ENCODE measurements at regions not wholly inside any gene's neighbourhood (a gene's known extent, or its start where the extent isn't known, plus 50 kb on each side); places are given as distances from the start of the nearest gene placed in this dataset.
"Not testable (repeated sequence)": the region's sequence is repeated elsewhere in the genome, so short reads cannot be mapped to it uniquely, and the experiment has no call there.

DNA sequence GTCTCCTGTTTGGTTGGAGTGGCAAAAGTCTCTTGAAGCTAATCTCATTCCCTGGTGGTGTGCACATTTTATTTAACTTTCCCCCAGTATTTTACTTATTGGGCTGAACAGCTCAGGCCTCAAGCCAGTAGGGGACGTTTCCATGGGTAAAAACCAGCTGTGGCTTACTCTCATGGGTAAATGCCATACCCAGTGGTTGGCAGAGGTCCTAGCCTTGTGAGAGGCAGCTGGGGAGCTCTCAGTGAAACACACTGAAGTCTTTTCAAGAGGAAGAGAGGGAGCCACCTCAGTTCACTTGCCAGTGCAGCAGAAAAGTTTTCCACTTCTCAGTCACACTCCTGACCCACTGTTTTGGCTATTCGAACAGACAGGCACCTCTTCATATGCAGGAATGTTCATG, 1964.2 kb downstream of the ARAP2 start:
- no peaks in the 10 kb centered on the region for H3K27me3 Mint-ChIP-seq
- no peaks in the 10 kb centered on the region for H3K4me1 Mint-ChIP-seq
- no peaks in the 10 kb centered on the region for H3K36me3 Mint-ChIP-seq
- no peak overlapping the region for H3K4me3 Mint-ChIP-seq
- peaks cover 6% of the 10 kb centered on the region for H3K9me3 Mint-ChIP-seq
- no peak for DNase-seq
- H3K27ac Mint-ChIP-seq: no peak overlapping the region

GRCh38 chr4:34281826-34282225, 1962.5 kb downstream of the ARAP2 start:
- H3K4me3 Mint-ChIP-seq: no peak overlapping the region
- no peaks in the 10 kb centered on the region for H3K4me1 Mint-ChIP-seq

GRCh38 chr4:34289489-34289888, 1954.8 kb downstream of the ARAP2 start:
- Mint-ChIP-seq H3K4me1 (no peaks in the 10 kb centered on the region), H3K9me3 (peaks cover 4% of the 10 kb centered on the region), H3K27me3 (no peaks in the 10 kb centered on the region), H3K27ac (no peak overlapping the region), H3K36me3 (no peaks in the 10 kb centered on the region), H3K4me3 (no peak overlapping the region)
- DNase-seq: no peak

More at GRCh38 chr4:34281826-34282225, 1962.5 kb downstream of the ARAP2 start:
- no peak for DNase-seq
- H3K36me3 Mint-ChIP-seq: no peaks in the 10 kb centered on the region
- H3K9me3 Mint-ChIP-seq: peaks cover 7% of the 10 kb centered on the region
- H3K27ac Mint-ChIP-seq: no peak overlapping the region
- no peaks in the 10 kb centered on the region for H3K27me3 Mint-ChIP-seq

- Mint-ChIP-seq H3K4me3 (no peak overlapping the region), H3K27me3 (no peaks in the 10 kb centered on the region), H3K4me1 (no peaks in the 10 kb centered on the region), H3K27ac (no peak overlapping the region), H3K36me3 (no peaks in the 10 kb centered on the region), H3K9me3 (peaks cover 4% of the 10 kb centered on the region)
- DNase-seq: no peak
These were observed 1954.4 kb downstream of the ARAP2 start for GRCh38 chr4:34289962-34290361.

DNA sequence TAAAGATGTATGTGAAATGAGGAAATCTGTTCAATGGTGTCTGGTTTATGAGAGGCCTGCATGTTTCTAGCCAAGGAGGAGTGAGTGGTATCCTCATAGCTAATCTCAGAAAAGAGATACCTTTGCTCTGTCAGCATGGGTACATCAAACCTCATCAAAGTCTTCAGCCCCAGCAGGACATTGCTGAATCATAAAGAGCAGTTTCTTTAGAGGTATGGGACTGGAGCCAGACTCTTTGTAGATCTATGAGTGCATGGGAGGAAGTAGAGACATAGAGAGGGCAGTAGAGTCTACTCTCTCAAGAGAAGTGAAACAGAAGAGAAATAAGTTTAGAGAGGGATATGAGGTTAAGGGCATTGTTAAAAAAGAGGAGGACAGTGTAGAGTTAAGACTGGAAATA, 1950.9 kb downstream of the ARAP2 start:
- H3K27me3 Mint-ChIP-seq: no peaks in the 10 kb centered on the region
- no peak overlapping the region for H3K27ac Mint-ChIP-seq

GRCh38 chr4:34309383-34309906, 1934.9 kb downstream of the ARAP2 start:
- DNase-seq: no peak
- H3K9me3 Mint-ChIP-seq: peaks cover 4% of the 10 kb centered on the region
- no peak overlapping the region for H3K4me3 Mint-ChIP-seq
- H3K27me3 Mint-ChIP-seq: no peaks in the 10 kb centered on the region
- no peaks in the 10 kb centered on the region for H3K4me1 Mint-ChIP-seq
- no peaks in the 10 kb centered on the region for H3K36me3 Mint-ChIP-seq
- no peak overlapping the region for H3K27ac Mint-ChIP-seq

More for the DNA sequence above, 1950.9 kb downstream of the ARAP2 start:
- H3K4me1 Mint-ChIP-seq: no peaks in the 10 kb centered on the region
- DNase-seq: no peak
- H3K9me3 Mint-ChIP-seq: peaks cover 1% of the 10 kb centered on the region
- no peaks in the 10 kb centered on the region for H3K36me3 Mint-ChIP-seq
- no peak overlapping the region for H3K4me3 Mint-ChIP-seq

- no peaks in the 10 kb centered on the region for H3K36me3 Mint-ChIP-seq
- H3K27me3 Mint-ChIP-seq: no peaks in the 10 kb centered on the region
- no peaks in the 10 kb centered on the region for H3K4me1 Mint-ChIP-seq
- no peak overlapping the region for H3K4me3 Mint-ChIP-seq
- peaks cover 4% of the 10 kb centered on the region for H3K9me3 Mint-ChIP-seq
- no peak for DNase-seq
- no peak overlapping the region for H3K27ac Mint-ChIP-seq
These were observed 1925.5 kb downstream of the ARAP2 start for GRCh38 chr4:34318773-34319172.

- Mint-ChIP-seq H3K4me3 (no peak overlapping the region), H3K27ac (no peak overlapping the region), H3K27me3 (no peaks in the 10 kb centered on the region), H3K9me3 (peaks cover 11% of the 10 kb centered on the region), H3K36me3 (no peaks in the 10 kb centered on the region), H3K4me1 (no peaks in the 10 kb centered on the region)
- no peak for DNase-seq
These were observed 1920.6 kb downstream of the ARAP2 start for GRCh38 chr4:34323549-34324320.

- Mint-ChIP-seq H3K4me1 (no peaks in the 10 kb centered on the region), H3K27me3 (no peaks in the 10 kb centered on the region), H3K9me3 (peaks cover 15% of the 10 kb centered on the region), H3K4me3 (no peak overlapping the region), H3K27ac (no peak overlapping the region), H3K36me3 (no peaks in the 10 kb centered on the region)
- DNase-seq: no peak
These were observed 1915.4 kb downstream of the ARAP2 start for GRCh38 chr4:34328939-34329338.

DNA sequence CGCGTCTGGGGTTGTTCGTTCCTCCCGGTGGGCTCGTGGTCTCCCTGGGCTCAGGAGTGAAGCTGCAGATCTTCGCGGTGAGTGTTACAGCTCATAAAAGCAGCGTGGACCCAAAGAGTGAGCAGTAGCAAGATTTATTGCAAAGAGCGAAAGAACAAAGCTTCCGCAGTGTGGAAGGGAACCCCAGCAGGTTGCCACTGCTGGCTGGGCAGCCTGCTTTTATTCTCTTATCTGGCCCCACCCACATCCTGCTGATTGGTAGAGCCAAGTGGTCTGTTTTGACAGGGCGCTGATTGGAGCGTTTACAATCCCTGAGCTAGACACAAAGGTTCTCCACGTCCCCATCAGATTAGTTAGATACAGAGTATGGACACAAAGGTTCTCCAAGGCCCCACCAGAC, 1909.2 kb downstream of the ARAP2 start:
- not testable (repeated sequence) for H3K27me3 Mint-ChIP-seq, DNase-seq, H3K4me1 Mint-ChIP-seq, H3K4me3 Mint-ChIP-seq, H3K36me3 Mint-ChIP-seq, H3K9me3 Mint-ChIP-seq, H3K27ac Mint-ChIP-seq

DNA sequence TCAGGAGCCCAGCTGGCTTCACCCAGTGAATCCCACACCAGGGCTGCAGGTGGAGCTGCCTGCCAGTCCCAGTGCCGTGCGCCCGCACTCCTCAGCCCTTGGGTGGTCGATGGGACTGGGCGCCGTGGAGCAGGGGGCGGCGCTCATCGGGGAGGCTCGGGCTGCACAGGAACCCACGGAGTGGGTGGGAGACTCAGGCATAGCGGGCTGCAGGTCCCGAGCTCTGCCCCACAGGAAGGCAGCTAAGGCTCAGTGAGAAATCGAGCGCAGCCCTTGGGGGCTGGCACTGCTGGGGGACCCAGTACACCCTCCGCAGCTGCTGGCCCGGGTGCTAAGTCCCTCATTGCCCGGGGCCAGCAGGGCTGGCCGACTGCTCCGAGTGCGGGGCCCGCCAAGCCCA, 1908.8 kb downstream of the ARAP2 start:
- H3K36me3 Mint-ChIP-seq, H3K4me3 Mint-ChIP-seq, H3K9me3 Mint-ChIP-seq, H3K27ac Mint-ChIP-seq, DNase-seq, H3K27me3 Mint-ChIP-seq, H3K4me1 Mint-ChIP-seq: not testable (repeated sequence)

- H3K27me3 Mint-ChIP-seq: no peaks in the 10 kb centered on the region
- no peaks in the 10 kb centered on the region for H3K36me3 Mint-ChIP-seq
- no peaks in the 10 kb centered on the region for H3K4me1 Mint-ChIP-seq
These were observed 1881.7 kb downstream of the ARAP2 start for GRCh38 chr4:34362654-34363053.

GRCh38 chr4:34363842-34364241, 1880.5 kb downstream of the ARAP2 start:
- Mint-ChIP-seq H3K9me3 (peaks cover 5% of the 10 kb centered on the region), H3K36me3 (no peaks in the 10 kb centered on the region), H3K27me3 (no peaks in the 10 kb centered on the region), H3K4me1 (no peaks in the 10 kb centered on the region), H3K4me3 (no peak overlapping the region), H3K27ac (no peak overlapping the region)
- no peak for DNase-seq

More at GRCh38 chr4:34362654-34363053, 1881.7 kb downstream of the ARAP2 start:
- H3K4me3 Mint-ChIP-seq: no peak overlapping the region
- H3K9me3 Mint-ChIP-seq: peaks cover 5% of the 10 kb centered on the region
- DNase-seq: no peak
- H3K27ac Mint-ChIP-seq: no peak overlapping the region

DNA sequence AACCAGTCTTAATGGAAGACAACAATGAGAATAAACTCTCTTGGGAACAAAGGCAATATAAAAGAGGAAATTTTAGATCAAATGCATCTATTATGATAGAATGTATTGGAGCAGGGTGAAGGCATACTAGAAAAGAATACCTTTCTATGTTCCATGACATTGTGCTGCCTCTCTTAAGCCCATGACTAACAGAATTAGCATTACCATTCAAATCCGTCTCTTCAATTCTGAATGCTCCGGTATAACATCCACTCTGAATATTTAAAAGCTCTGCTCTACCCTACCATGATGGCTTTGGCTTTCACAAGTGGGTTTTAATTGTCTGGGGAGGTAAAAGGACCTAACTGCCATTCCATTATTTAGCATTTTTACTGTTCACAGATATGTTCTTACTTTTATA, 1878.4 kb downstream of the ARAP2 start:
- H3K4me1 Mint-ChIP-seq: no peaks in the 10 kb centered on the region
- H3K9me3 Mint-ChIP-seq: peaks cover 3% of the 10 kb centered on the region
- H3K27me3 Mint-ChIP-seq: no peaks in the 10 kb centered on the region
- H3K27ac Mint-ChIP-seq: no peak overlapping the region
- no peaks in the 10 kb centered on the region for H3K36me3 Mint-ChIP-seq
- DNase-seq: no peak
- no peak overlapping the region for H3K4me3 Mint-ChIP-seq

DNA sequence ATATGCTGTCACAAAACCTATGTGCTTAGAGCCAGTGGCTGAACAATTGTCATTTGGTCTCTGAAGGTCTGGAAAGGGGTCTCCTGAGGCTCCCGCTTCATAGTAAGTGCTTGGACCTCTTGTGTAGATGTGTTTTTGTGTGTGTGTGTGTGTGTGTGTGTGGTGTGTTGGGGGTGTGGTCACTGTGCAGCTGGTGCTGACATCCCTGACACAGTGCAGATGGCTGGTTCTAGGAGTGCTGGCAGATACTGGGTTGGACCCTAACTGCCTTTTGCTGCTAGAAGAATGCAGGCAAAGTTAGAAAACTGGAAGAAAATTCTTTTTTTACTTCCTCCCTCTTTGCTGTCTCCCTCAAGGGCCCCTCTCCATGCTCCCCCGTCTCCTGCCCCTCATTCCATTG, 1872.6 kb downstream of the ARAP2 start:
- Mint-ChIP-seq H3K9me3 (no peaks in the 10 kb centered on the region), H3K27me3 (no peaks in the 10 kb centered on the region), H3K4me3 (no peak overlapping the region), H3K27ac (no peak overlapping the region), H3K36me3 (no peaks in the 10 kb centered on the region), H3K4me1 (no peaks in the 10 kb centered on the region)
- no peak for DNase-seq

DNA sequence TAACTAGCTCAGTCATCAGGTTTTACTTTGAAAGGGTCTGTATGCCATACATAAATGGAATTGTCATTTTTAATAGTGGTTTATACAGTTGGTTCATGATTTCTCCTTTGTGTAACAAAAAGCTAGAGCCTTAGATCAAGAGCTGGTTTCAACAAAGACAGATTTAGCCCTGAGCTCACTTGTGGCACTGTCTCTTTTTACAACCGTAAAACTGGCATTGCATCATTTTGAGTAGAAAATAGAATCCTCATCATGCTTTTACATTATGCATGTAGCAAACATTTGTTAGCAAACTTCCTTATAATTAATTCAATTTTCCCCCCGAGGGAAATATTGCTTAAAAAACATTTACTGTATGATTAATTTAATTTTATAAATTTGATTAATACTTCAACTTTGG, 1871.5 kb downstream of the ARAP2 start:
- DNase-seq: no peak
- no peaks in the 10 kb centered on the region for H3K4me1 Mint-ChIP-seq
- no peak overlapping the region for H3K4me3 Mint-ChIP-seq
- no peaks in the 10 kb centered on the region for H3K9me3 Mint-ChIP-seq
- no peaks in the 10 kb centered on the region for H3K27me3 Mint-ChIP-seq
- no peak overlapping the region for H3K27ac Mint-ChIP-seq
- H3K36me3 Mint-ChIP-seq: no peaks in the 10 kb centered on the region
